GM23338 (cell line): ENCODE measurements at regions not wholly inside any gene's neighbourhood (a gene's known extent, or its start where the extent isn't known, plus 50 kb on each side); places are given as distances from the start of the nearest gene placed in this dataset.

Experiments
- ATAC-seq: fragments of 200-7000 bp; cut with Tn5 transposase; 3 replicates; pipeline ENCODE4 v1.9.1; 2020
- DNase-seq: peaks from one replicate; pipeline ENCODE4 v3.0.0-alpha.2; 2015; ENCODE audit warnings: low spot score
- H2AFZ ChIP-seq: fragments of 200-600 bp; sonication (generic); 2 replicates; pipeline ENCODE4 v1.8.0; 2016; ENCODE audit warnings: antibody characterized with exemption, mild to moderate bottlenecking, moderate library complexity
- H3F3A ChIP-seq: fragments of 200-600 bp; sonication (generic); replicated peaks from 2 replicates; pipeline ENCODE4 v1.8.0; 2017; ENCODE audit warnings: antibody characterized with exemption, mixed run types, low read depth
- H3K27ac ChIP-seq: fragments of 200-600 bp; sonication (generic); 2 replicates; pipeline ENCODE4 v1.6.1; 2016; ENCODE audit warnings: low read depth
- H3K27me3 ChIP-seq: fragments of 200-600 bp; sonication (generic); 2 replicates; pipeline ENCODE4 v1.8.0; 2016; ENCODE audit warnings: mild to moderate bottlenecking, mixed run types, moderate library complexity; ENCODE audit not compliant: insufficient read depth
- H3K36me3 ChIP-seq: fragments of 200-600 bp; sonication (generic); 2 replicates; pipeline ENCODE4 v1.8.0; 2016; ENCODE audit warnings: mild to moderate bottlenecking; ENCODE audit not compliant: insufficient read depth
- H3K4me1 ChIP-seq: fragments of 200-600 bp; sonication (generic); 2 replicates; pipeline ENCODE4 v1.8.0; 2016; ENCODE audit warnings: mild to moderate bottlenecking, moderate library complexity; ENCODE audit not compliant: insufficient read depth
- H3K4me2 ChIP-seq: fragments of 200-600 bp; sonication (generic); 2 replicates; pipeline ENCODE4 v1.7.1; 2017; ENCODE audit warnings: mixed run types
- H3K4me3 ChIP-seq: fragments of 200-600 bp; sonication (generic); 2 replicates; pipeline ENCODE4 v1.6.1; 2016; ENCODE audit warnings: mixed run types
- H3K79me2 ChIP-seq: fragments of 200-600 bp; sonication (generic); replicated peaks from 2 replicates; pipeline ENCODE4 v1.8.0; 2017; ENCODE audit warnings: mild to moderate bottlenecking; ENCODE audit not compliant: insufficient read depth
- H3K9me2 ChIP-seq: fragments of 200-600 bp; sonication (generic); 2 replicates; pipeline ENCODE4 v1.8.0; 2017; ENCODE audit not compliant: insufficient read depth
- H4K20me1 ChIP-seq: fragments of 200-600 bp; sonication (generic); replicated peaks from 2 replicates; pipeline ENCODE4 v1.8.0; 2017; ENCODE audit warnings: mild to moderate bottlenecking; ENCODE audit not compliant: insufficient read depth
- H3K27ac Mint-ChIP-seq: 2 replicates; pipeline ENCODE4 v1.8.0; 2020; ENCODE audit warnings: inconsistent platforms, mild to moderate bottlenecking, moderate library complexity, mixed read lengths
- H3K27me3 Mint-ChIP-seq: 3 replicates; pipeline ENCODE4 v1.8.0; 2022; ENCODE audit warnings: low read depth, mild to moderate bottlenecking, moderate library complexity, mixed read lengths, inconsistent platforms; ENCODE audit not compliant: insufficient read depth, poor library complexity
- H3K36me3 Mint-ChIP-seq: 3 replicates; pipeline ENCODE4 v1.8.0; 2021; ENCODE audit warnings: low read depth, mild to moderate bottlenecking, inconsistent platforms, moderate library complexity, mixed read lengths
- H3K4me1 Mint-ChIP-seq: 3 replicates; pipeline ENCODE4 v1.8.0; 2020; ENCODE audit warnings: mild to moderate bottlenecking, inconsistent platforms, mixed read lengths
- H3K4me3 Mint-ChIP-seq: 3 replicates; pipeline ENCODE4 v1.8.0; 2021; ENCODE audit warnings: moderate library complexity, mild to moderate bottlenecking, inconsistent platforms, mixed read lengths
- H3K9me3 Mint-ChIP-seq: 3 replicates; pipeline ENCODE4 v1.8.0; 2020; ENCODE audit warnings: moderate library complexity, mild to moderate bottlenecking, inconsistent platforms, mixed read lengths
- CREB1 ChIP-seq: fragments of 250-450 bp; sonication (Bioruptor Pico); IDR thresholded peaks from 2 replicates; pipeline ENCODE4 v1.5.0; 2020; ENCODE audit warnings: low read depth, mild to moderate bottlenecking, moderate library complexity
- CTCF ChIP-seq, 2 experiments: fragments of 200-600 bp in 1 of 2; sonication (generic) in 1 of 2; conservative IDR thresholded peaks; 2 replicates each; pipeline versions ENCODE4 v1.5.1 to v1.6.1; 2016 to 2017; ENCODE audit warnings: antibody characterized with exemption in 2 of 2, low read depth in 2 of 2, mild to moderate bottlenecking in 2 of 2, moderate library complexity in 1 of 2
- EZH2 ChIP-seq: fragments of 200-600 bp; sonication (generic); IDR thresholded peaks from one replicate; pipeline ENCODE4 v1.8.0; 2017; ENCODE audit warnings: antibody characterized with exemption, mild to moderate bottlenecking, low read depth; ENCODE audit not compliant: unreplicated experiment
- EZH2phosphoT487 ChIP-seq: fragments of 200-600 bp; sonication (generic); IDR thresholded peaks from one replicate; pipeline ENCODE4 v1.8.1; 2018; ENCODE audit warnings: antibody characterized with exemption; ENCODE audit not compliant: unreplicated experiment
- JUNB ChIP-seq: IDR thresholded peaks from one replicate; pipeline ENCODE4 v1.6.1; 2016; ENCODE audit warnings: antibody characterized with exemption; ENCODE audit not compliant: unreplicated experiment
- NANOG ChIP-seq: IDR thresholded peaks from 2 replicates; pipeline ENCODE4 v1.6.1; 2016; ENCODE audit warnings: antibody characterized with exemption, borderline replicate concordance
- POLR2AphosphoS5 ChIP-seq: IDR thresholded peaks from 2 replicates; pipeline ENCODE4 v1.6.1; 2016; ENCODE audit warnings: antibody characterized with exemption, low read depth
- STAT1 ChIP-seq: IDR thresholded peaks from one replicate; pipeline ENCODE4 v1.6.1; 2016; ENCODE audit warnings: antibody characterized with exemption; ENCODE audit not compliant: unreplicated experiment
- ZNF114 ChIP-seq: fragments of 250-450 bp; sonication (Bioruptor Pico); IDR thresholded peaks from 2 replicates; pipeline ENCODE4 v1.5.0; 2020; ENCODE audit warnings: mild to moderate bottlenecking, moderate library complexity
- ZNF462 ChIP-seq: fragments of 250-450 bp; sonication (Bioruptor Pico); IDR thresholded peaks from 2 replicates; pipeline ENCODE4 v1.5.0; 2020; ENCODE audit warnings: mild to moderate bottlenecking, moderate library complexity

GRCh38 chr4:74590476-74590875 is 145.5 kb downstream of the AREG start (continued):
- TF ChIP-seq ZNF462 (CRISPR knock-in tag) (no peak), STAT1 (no peak), ZNF114 (no peak), NANOG (no peak), EZH2phosphoT487 (no peak), CREB1 (CRISPR knock-in tag) (no peak), EZH2 (no peak), JUNB (no peak)

GRCh38 chr4:74598611-74599325 is 153.8 kb downstream of the AREG start:
- Mint-ChIP-seq H3K4me3 (no peak overlapping the region), H3K9me3 (peaks cover 26% of the 10 kb centered on the region), H3K36me3 (peaks cover 16% of the 10 kb centered on the region; the same call in 2 of the 3 replicates), H3K27ac (no peak overlapping the region), H3K4me1 (no peaks in the 10 kb centered on the region), H3K27me3 (peaks cover 2% of the 10 kb centered on the region)
- TF ChIP-seq CREB1 (CRISPR knock-in tag) (no peak), CTCF (conservative IDR thresholded peaks at IDR 0.05; ENCODE audit: low read depth in 2 of 2) (no peak), POLR2AphosphoS5 (no peak), JUNB (no peak)
- no peak overlapping the region for H3K4me2 ChIP-seq
- no peak overlapping the region for H2AFZ ChIP-seq
- H3K79me2 ChIP-seq = no peaks in the 10 kb centered on the region
- H3K36me3 ChIP-seq = no peaks in the 10 kb centered on the region
- no peak for DNase-seq
- no peak overlapping the region for H3K4me3 ChIP-seq
- no peaks in the 10 kb centered on the region for H3K9me2 ChIP-seq
- H4K20me1 ChIP-seq = no peaks in the 10 kb centered on the region
- no peak overlapping the region for H3K27ac ChIP-seq
- H3K4me1 ChIP-seq = no peaks in the 10 kb centered on the region
- no peaks in the 10 kb centered on the region for H3K27me3 ChIP-seq
- no peaks in the 10 kb centered on the region for H3F3A ChIP-seq
- ATAC-seq = no peak
